Neuron (in vitro differentiated cells): ENCODE measurements at regions not wholly inside any gene's neighbourhood (a gene's known extent, or its start where the extent isn't known, plus 50 kb on each side); places are given as distances from the start of the nearest gene placed in this dataset.

ENCODE experiments used
- H2AFZ ChIP-seq: one replicate; pipeline ENCODE4 v1.6.1; 2013; ENCODE audit warnings: low read depth, mild to moderate bottlenecking, inconsistent platforms, low read length, moderate library complexity
- H3K27me3 ChIP-seq: one replicate; pipeline ENCODE4 v1.6.1; 2013; ENCODE audit warnings: low read length; ENCODE audit not compliant: insufficient read depth
- H3K36me3 ChIP-seq: one replicate; pipeline ENCODE4 v1.6.1; 2013; ENCODE audit warnings: low read length; ENCODE audit not compliant: insufficient read depth
- H3K4me1 ChIP-seq: one replicate; pipeline ENCODE4 v1.6.1; 2013; ENCODE audit warnings: low read length; ENCODE audit not compliant: insufficient read depth
- H3K4me3 ChIP-seq: 2 replicates; pipeline ENCODE4 v1.5.1; 2013; ENCODE audit warnings: mild to moderate bottlenecking, low read length, moderate library complexity
- H3K9me3 ChIP-seq: one replicate; pipeline ENCODE4 v1.6.1; 2013; ENCODE audit warnings: low read length

DNA sequence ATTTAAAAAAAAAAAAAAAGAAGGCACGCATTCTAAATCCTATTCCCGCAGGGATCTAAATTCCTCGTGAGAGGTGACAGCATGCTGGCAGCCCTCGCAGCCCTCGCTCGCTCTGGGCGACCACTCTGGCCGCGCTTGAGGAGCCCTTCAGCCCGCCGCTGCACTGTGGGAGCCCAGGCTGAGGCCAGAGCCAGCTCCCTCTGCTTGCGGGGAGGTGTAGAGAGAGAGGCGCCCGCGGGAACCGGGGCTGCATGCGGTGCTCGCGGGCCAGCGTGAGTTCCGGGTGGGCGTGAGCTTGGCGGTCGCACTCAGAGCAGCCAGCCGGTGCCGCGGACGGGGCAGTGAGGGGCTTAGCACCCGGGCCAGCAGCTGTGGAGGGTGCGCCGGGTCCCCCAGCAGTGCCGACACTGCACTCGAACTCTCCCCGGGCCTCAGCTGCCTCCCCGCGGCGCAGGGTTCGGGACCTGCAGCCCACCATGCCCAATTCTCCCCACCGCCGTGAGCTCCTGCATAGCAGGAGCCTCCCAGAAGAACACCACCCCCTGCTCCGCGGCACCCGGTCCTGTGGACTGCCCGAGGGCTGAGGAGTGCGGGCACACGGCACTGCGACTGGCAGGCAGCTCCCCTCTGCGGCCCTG, 553.9 kb downstream of the LMO7 start:
- Histone ChIP-seq H3K4me1 (no peaks in the 10 kb centered on the region), H3K4me3 (no peak overlapping the region), H3K27me3 (no peaks in the 10 kb centered on the region), H2AFZ (no peak overlapping the region), H3K36me3 (no peaks in the 10 kb centered on the region), H3K9me3 (no peaks in the 10 kb centered on the region)

GRCh38 chr13:76175961-76176725, 540.0 kb downstream of the LMO7 start:
- Histone ChIP-seq H3K36me3 (no peaks in the 10 kb centered on the region), H3K27me3 (no peaks in the 10 kb centered on the region), H3K9me3 (no peaks in the 10 kb centered on the region), H3K4me3 (no peak overlapping the region), H2AFZ (no peak overlapping the region), H3K4me1 (no peaks in the 10 kb centered on the region)

- Histone ChIP-seq H3K27me3 (no peaks in the 10 kb centered on the region), H3K9me3 (no peaks in the 10 kb centered on the region), H3K4me3 (no peak overlapping the region), H3K36me3 (no peaks in the 10 kb centered on the region), H2AFZ (no peak overlapping the region), H3K4me1 (no peaks in the 10 kb centered on the region)
These were observed 532.5 kb downstream of the LMO7 start for GRCh38 chr13:76168661-76169060.

GRCh38 chr13:76164290-76164689, 528.2 kb downstream of the LMO7 start:
- no peaks in the 10 kb centered on the region for H3K9me3 ChIP-seq
- no peaks in the 10 kb centered on the region for H3K4me1 ChIP-seq
- no peak overlapping the region for H3K4me3 ChIP-seq
- no peaks in the 10 kb centered on the region for H3K27me3 ChIP-seq
- no peak overlapping the region for H2AFZ ChIP-seq
- no peaks in the 10 kb centered on the region for H3K36me3 ChIP-seq

DNA sequence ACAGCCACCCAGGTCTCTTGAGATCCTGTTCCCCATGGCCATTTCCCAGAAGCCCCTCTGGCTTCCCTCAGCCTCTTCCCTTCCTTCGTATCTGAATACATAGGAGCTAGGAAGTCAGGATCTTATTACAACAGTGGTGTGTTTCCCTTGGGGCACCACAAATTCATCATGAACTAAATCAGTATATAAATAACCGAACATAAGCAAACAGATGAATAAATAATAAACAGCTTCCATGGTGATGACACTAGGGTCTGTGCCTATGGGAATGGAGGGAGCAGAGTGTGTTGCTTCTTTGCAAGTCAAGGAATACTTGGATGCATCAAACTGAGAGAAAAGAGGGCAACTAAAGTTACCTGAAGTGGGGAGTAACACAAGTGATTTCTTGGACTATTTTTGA, 527.6 kb downstream of the LMO7 start:
- Histone ChIP-seq H3K4me3 (no peak overlapping the region), H3K4me1 (no peaks in the 10 kb centered on the region), H3K9me3 (no peaks in the 10 kb centered on the region), H3K36me3 (no peaks in the 10 kb centered on the region), H3K27me3 (no peaks in the 10 kb centered on the region), H2AFZ (no peak overlapping the region)

DNA sequence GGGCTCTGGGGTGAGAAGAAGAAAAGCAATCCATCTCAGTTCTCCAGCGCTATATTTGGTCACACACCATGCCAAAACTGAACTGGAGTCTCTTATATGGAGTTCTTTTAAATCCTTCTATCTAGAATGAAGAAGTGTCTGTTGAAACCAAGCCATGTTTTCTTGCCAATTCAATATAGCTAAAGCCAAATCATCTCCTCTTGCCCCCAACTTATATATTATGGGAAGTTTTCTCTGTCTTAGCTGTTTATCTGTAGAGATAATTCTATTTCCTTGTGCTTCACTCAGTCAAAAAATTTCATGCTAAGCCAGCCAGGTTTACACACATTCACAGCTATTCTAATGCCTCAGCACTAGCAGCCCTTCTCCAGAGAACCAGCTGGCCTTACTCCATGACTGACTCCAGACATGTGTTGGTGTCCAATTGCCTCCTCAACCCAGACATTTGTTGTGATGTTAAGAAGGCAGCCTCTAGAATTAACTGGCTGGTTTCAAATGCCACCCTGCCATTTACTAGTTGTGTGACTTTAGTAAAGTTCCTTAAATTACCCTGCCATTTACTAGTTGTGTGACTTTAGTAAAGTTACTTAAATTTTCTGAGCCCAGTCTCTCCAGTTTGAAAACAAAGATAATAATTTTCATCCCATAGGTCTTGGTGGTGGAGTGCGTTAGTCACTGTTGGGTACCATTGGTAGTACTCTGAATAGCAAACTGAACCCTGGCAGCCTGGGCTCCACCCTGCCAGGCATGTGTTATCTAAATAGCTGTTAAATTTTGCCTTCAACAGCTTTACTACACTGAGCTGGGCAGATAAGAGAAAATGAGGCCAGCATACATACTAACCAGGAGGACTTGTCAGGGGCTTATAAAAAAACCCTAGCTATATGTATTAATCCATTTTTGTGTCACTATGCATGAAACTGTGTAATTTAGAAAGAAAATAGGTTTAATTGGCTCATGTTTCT, 525.1 kb downstream of the LMO7 start:
- Histone ChIP-seq H3K27me3 (no peaks in the 10 kb centered on the region), H3K36me3 (no peaks in the 10 kb centered on the region), H3K4me3 (no peak overlapping the region), H3K9me3 (no peaks in the 10 kb centered on the region), H3K4me1 (no peaks in the 10 kb centered on the region), H2AFZ (no peak overlapping the region)

DNA sequence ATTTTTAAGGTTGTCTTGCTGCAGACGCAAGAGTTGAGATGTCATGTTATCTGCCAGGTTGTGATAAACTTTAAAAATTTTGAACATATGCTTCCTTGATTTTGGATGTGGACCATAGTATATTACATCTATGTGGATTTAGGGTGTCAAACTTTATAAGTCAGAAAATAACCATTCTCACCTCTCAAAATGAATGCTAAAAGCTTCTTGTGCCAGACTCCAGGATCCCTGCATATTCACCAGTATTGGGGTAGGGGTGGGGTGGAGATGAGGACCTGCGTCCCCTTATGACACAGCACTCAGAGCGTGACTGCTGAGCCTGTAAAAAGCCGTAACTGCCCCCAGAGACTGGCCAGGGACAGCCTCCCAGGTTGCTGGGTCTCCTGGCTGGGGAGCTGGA, 524.4 kb downstream of the LMO7 start:
- Histone ChIP-seq H3K36me3 (no peaks in the 10 kb centered on the region), H3K4me3 (no peak overlapping the region), H2AFZ (no peak overlapping the region), H3K27me3 (no peaks in the 10 kb centered on the region), H3K9me3 (no peaks in the 10 kb centered on the region), H3K4me1 (no peaks in the 10 kb centered on the region)

DNA sequence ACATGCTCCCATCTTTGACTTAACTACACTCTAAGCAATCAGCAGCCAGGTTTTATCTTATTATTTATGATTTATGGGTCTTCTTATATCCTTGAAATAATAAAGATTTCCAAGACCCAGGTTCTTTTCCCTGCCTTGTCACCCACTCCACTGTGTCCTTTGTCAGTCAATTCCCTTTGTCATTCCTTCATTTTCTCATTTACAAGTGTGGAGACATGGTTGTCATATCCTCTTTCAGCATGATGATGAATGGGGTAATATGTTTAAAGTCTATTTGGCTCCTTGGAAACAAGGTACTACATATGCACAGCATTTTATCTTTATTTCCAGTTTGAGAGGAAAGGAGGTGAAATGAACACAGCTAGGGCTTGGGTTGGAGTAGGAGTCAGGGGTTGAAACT, 521.8 kb downstream of the LMO7 start:
- Histone ChIP-seq H3K36me3 (no peaks in the 10 kb centered on the region), H2AFZ (no peak overlapping the region), H3K4me1 (no peaks in the 10 kb centered on the region), H3K4me3 (no peak overlapping the region), H3K27me3 (no peaks in the 10 kb centered on the region), H3K9me3 (no peaks in the 10 kb centered on the region)

GRCh38 chr13:76153239-76153638, 517.1 kb downstream of the LMO7 start:
- H3K27me3 ChIP-seq = no peaks in the 10 kb centered on the region
- H3K36me3 ChIP-seq = no peaks in the 10 kb centered on the region
- H2AFZ ChIP-seq = no peak overlapping the region
- H3K4me1 ChIP-seq = no peaks in the 10 kb centered on the region
- no peaks in the 10 kb centered on the region for H3K9me3 ChIP-seq
- H3K4me3 ChIP-seq = no peak overlapping the region

DNA sequence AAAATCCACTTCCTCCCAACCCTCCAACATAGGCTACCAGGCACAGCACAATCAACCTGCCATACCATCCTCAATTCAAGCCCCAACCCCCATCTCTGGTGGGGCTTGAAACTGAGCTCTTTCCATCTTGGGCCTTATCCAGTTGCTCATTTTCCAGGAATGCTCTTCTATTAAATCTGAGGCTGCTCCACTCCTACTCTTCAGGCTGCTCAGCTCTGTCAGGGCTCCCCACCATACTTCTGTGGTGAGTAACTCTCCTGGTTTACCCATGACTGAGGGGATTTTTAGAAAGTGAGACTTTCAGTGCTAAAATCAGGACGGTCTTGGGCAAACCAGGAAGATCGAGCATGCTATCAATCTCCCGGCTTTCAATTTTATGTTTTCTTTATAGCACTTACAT, 512.8 kb downstream of the LMO7 start:
- no peak overlapping the region for H3K4me3 ChIP-seq
- H3K27me3 ChIP-seq = no peaks in the 10 kb centered on the region
- no peaks in the 10 kb centered on the region for H3K4me1 ChIP-seq
- no peaks in the 10 kb centered on the region for H3K36me3 ChIP-seq
- no peak overlapping the region for H2AFZ ChIP-seq
- H3K9me3 ChIP-seq = no peaks in the 10 kb centered on the region

DNA sequence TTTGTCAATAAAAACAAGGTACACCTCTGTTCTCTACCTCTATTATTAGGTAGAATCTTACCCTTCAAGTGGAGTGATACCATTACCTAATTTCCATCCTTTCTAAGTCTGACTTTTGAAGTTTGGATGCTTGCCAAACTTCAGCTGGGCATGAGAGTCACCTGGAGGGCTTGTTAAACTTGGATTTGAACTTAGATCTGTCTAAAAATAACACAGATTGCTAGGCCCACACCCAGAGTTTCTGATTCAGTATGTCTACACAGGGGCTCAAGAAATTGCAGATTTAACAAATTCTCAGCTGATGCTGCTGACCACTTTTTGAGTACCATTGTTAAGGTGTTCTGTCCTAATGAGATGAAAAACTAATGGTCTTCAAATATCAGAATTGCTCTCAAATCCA, 512.2 kb downstream of the LMO7 start:
- H3K4me1 ChIP-seq = no peaks in the 10 kb centered on the region
- H3K36me3 ChIP-seq = no peaks in the 10 kb centered on the region
- H3K4me3 ChIP-seq = no peak overlapping the region
- H2AFZ ChIP-seq = no peak overlapping the region
- no peaks in the 10 kb centered on the region for H3K27me3 ChIP-seq
- no peaks in the 10 kb centered on the region for H3K9me3 ChIP-seq

GRCh38 chr13:76132532-76132931, 496.4 kb downstream of the LMO7 start:
- Histone ChIP-seq H3K9me3 (no peaks in the 10 kb centered on the region), H3K4me1 (no peaks in the 10 kb centered on the region), H3K27me3 (no peaks in the 10 kb centered on the region), H3K4me3 (no peak overlapping the region), H2AFZ (no peak overlapping the region), H3K36me3 (no peaks in the 10 kb centered on the region)

GRCh38 chr13:76131551-76131950, 495.4 kb downstream of the LMO7 start:
- no peaks in the 10 kb centered on the region for H3K4me1 ChIP-seq
- no peak overlapping the region for H3K4me3 ChIP-seq
- H3K36me3 ChIP-seq = no peaks in the 10 kb centered on the region
- H3K9me3 ChIP-seq = no peaks in the 10 kb centered on the region
- no peak overlapping the region for H2AFZ ChIP-seq
- H3K27me3 ChIP-seq = no peaks in the 10 kb centered on the region
